Stimulated activated memory B cell treated with anti-CD40 and anti-IgM and Interleukin-4, amounts not matched to agents 10 μg/mL and 1 μg/mL and 100 μg/mL, for 72 hours (primary cell): ENCODE measurements at regions not wholly inside any gene's neighbourhood (a gene's known extent, or its start where the extent isn't known, plus 50 kb on each side); places are given as distances from the start of the nearest gene placed in this dataset.

ENCODE experiments used
- ATAC-seq: fragments of 150-1000 bp; cut with Tn5 transposase; 2 replicates; pipeline ENCODE4 v1.10.0; 2021
- H3K27ac Mint-ChIP-seq: one replicate; pipeline ENCODE4 v1.8.0; 2022; ENCODE audit warnings: mild to moderate bottlenecking, mixed read lengths
- H3K27me3 Mint-ChIP-seq: one replicate; pipeline ENCODE4 v1.8.0; 2022; ENCODE audit warnings: mixed read lengths
- H3K36me3 Mint-ChIP-seq: one replicate; pipeline ENCODE4 v1.8.0; 2022; ENCODE audit warnings: mixed read lengths
- H3K4me1 Mint-ChIP-seq: one replicate; pipeline ENCODE4 v1.8.0; 2022; ENCODE audit warnings: mixed read lengths
- H3K4me3 Mint-ChIP-seq: one replicate; pipeline ENCODE4 v1.8.0; 2022; ENCODE audit warnings: mild to moderate bottlenecking, moderate library complexity, mixed read lengths
- H3K9me3 Mint-ChIP-seq: one replicate; pipeline ENCODE4 v1.8.0; 2022; ENCODE audit warnings: mixed read lengths

- Mint-ChIP-seq H3K27ac (no peak overlapping the region), H3K36me3 (no peaks in the 10 kb centered on the region), H3K9me3 (no peaks in the 10 kb centered on the region), H3K27me3 (peaks cover 84% of the 10 kb centered on the region), H3K4me3 (no peak overlapping the region), H3K4me1 (no peaks in the 10 kb centered on the region)
- no peak for ATAC-seq
These were observed 64.5 kb upstream of the ZMIZ1 start for GRCh38 chr10:79004311-79004710.

- Mint-ChIP-seq H3K9me3 (no peaks in the 10 kb centered on the region), H3K27ac (no peak overlapping the region), H3K4me1 (no peaks in the 10 kb centered on the region), H3K36me3 (no peaks in the 10 kb centered on the region), H3K4me3 (no peak overlapping the region), H3K27me3 (peaks cover 79% of the 10 kb centered on the region)
- no peak for ATAC-seq
These were observed 63.5 kb upstream of the ZMIZ1 start for GRCh38 chr10:79005126-79005810.

GRCh38 chr10:79007018-79007417, 61.7 kb upstream of the ZMIZ1 start:
- H3K27ac Mint-ChIP-seq, result no peak overlapping the region
- no peaks in the 10 kb centered on the region for H3K9me3 Mint-ChIP-seq
- no peak overlapping the region for H3K4me3 Mint-ChIP-seq
- no peaks in the 10 kb centered on the region for H3K4me1 Mint-ChIP-seq
- H3K27me3 Mint-ChIP-seq, result peaks cover 61% of the 10 kb centered on the region
- H3K36me3 Mint-ChIP-seq, result no peaks in the 10 kb centered on the region
- no peak for ATAC-seq

GRCh38 chr10:79007421-79008319, 61.1 kb upstream of the ZMIZ1 start:
- Mint-ChIP-seq H3K9me3 (no peaks in the 10 kb centered on the region), H3K27me3 (peaks cover 56% of the 10 kb centered on the region), H3K4me1 (no peaks in the 10 kb centered on the region), H3K4me3 (no peak overlapping the region), H3K27ac (no peak overlapping the region), H3K36me3 (no peaks in the 10 kb centered on the region)
- ATAC-seq, result no peak

- H3K9me3 Mint-ChIP-seq, result no peaks in the 10 kb centered on the region
- no peak overlapping the region for H3K27ac Mint-ChIP-seq
- H3K4me3 Mint-ChIP-seq, result no peak overlapping the region
- no peak for ATAC-seq
- no peaks in the 10 kb centered on the region for H3K36me3 Mint-ChIP-seq
- H3K27me3 Mint-ChIP-seq, result peaks cover 61% of the 10 kb centered on the region
- H3K4me1 Mint-ChIP-seq, result no peaks in the 10 kb centered on the region
These were observed 59.6 kb upstream of the ZMIZ1 start for GRCh38 chr10:79009145-79009544.

- peaks cover 39% of the 10 kb centered on the region for H3K27me3 Mint-ChIP-seq
- no peaks in the 10 kb centered on the region for H3K4me1 Mint-ChIP-seq
- no peak for ATAC-seq
- no peak overlapping the region for H3K27ac Mint-ChIP-seq
- H3K9me3 Mint-ChIP-seq, result peaks cover 2% of the 10 kb centered on the region
- H3K36me3 Mint-ChIP-seq, result peaks cover 2% of the 10 kb centered on the region
- no peak overlapping the region for H3K4me3 Mint-ChIP-seq
These were observed 56.2 kb upstream of the ZMIZ1 start for GRCh38 chr10:79012567-79012966.

- H3K27me3 Mint-ChIP-seq, result peaks cover 35% of the 10 kb centered on the region
- H3K27ac Mint-ChIP-seq, result no peak overlapping the region
- H3K36me3 Mint-ChIP-seq, result peaks cover 5% of the 10 kb centered on the region
- ATAC-seq, result no peak
- no peaks in the 10 kb centered on the region for H3K4me1 Mint-ChIP-seq
- no peak overlapping the region for H3K4me3 Mint-ChIP-seq
- peaks cover 6% of the 10 kb centered on the region for H3K9me3 Mint-ChIP-seq
These were observed 55.3 kb upstream of the ZMIZ1 start for GRCh38 chr10:79013406-79013987.

- H3K4me3 Mint-ChIP-seq, result no peak overlapping the region
- no peak for ATAC-seq
- H3K9me3 Mint-ChIP-seq, result peaks cover 6% of the 10 kb centered on the region
- H3K36me3 Mint-ChIP-seq, result peaks cover 5% of the 10 kb centered on the region
- H3K4me1 Mint-ChIP-seq, result no peaks in the 10 kb centered on the region
- H3K27me3 Mint-ChIP-seq, result peaks cover 23% of the 10 kb centered on the region
- H3K27ac Mint-ChIP-seq, result no peak overlapping the region
These were observed 54.0 kb upstream of the ZMIZ1 start for GRCh38 chr10:79014796-79015195.

- no peak for ATAC-seq
- Mint-ChIP-seq H3K27me3 (peaks cover 19% of the 10 kb centered on the region), H3K36me3 (peaks cover 5% of the 10 kb centered on the region), H3K4me1 (peaks cover 7% of the 10 kb centered on the region), H3K4me3 (no peak overlapping the region), H3K9me3 (peaks cover 6% of the 10 kb centered on the region), H3K27ac (no peak overlapping the region)
These were observed 50.8 kb upstream of the ZMIZ1 start for GRCh38 chr10:79017882-79018520.

GRCh38 chr10:79018521-79019011, 50.2 kb upstream of the ZMIZ1 start:
- Mint-ChIP-seq H3K27ac (no peak overlapping the region), H3K4me1 (peaks cover 12% of the 10 kb centered on the region), H3K4me3 (no peak overlapping the region), H3K27me3 (peaks cover 14% of the 10 kb centered on the region), H3K9me3 (peaks cover 6% of the 10 kb centered on the region), H3K36me3 (peaks cover 5% of the 10 kb centered on the region)
- no peak for ATAC-seq
